ENCODE measurements at regions not wholly inside any gene's neighbourhood (a gene's known extent, or its start where the extent isn't known, plus 50 kb on each side); places are given as distances from the start of the nearest gene placed in this dataset.

- no peak for ATAC-seq
- H4K20me1 ChIP-seq (ENCODE audit: low read length) = no peaks in the 10 kb centered on the region
- no peaks in the 10 kb centered on the region for H3K36me3 ChIP-seq (ENCODE audit: low read depth, low read length)
- no peak for DNase-seq
- intact Hi-C loops (cut with micrococcal nuclease) = no loop called here
- no TSS peak for BruUV-seq (replicated peaks)
- no peak overlapping the region for H2AFZ ChIP-seq (ENCODE audit: low read length)
- H3K4me2 ChIP-seq (ENCODE audit: low read length) = no peak overlapping the region
- no peaks in the 10 kb centered on the region for H3K4me1 ChIP-seq (ENCODE audit: insufficient read depth, low read length)
- H3K27me3 ChIP-seq (ENCODE audit: low read length) = no peaks in the 10 kb centered on the region
- no peak for TF ChIP-seq EZH2 (IDR thresholded peaks at IDR 0.05; ENCODE audit: low read length, unreplicated experiment)
- TF ChIP-seq, protein P1, sequence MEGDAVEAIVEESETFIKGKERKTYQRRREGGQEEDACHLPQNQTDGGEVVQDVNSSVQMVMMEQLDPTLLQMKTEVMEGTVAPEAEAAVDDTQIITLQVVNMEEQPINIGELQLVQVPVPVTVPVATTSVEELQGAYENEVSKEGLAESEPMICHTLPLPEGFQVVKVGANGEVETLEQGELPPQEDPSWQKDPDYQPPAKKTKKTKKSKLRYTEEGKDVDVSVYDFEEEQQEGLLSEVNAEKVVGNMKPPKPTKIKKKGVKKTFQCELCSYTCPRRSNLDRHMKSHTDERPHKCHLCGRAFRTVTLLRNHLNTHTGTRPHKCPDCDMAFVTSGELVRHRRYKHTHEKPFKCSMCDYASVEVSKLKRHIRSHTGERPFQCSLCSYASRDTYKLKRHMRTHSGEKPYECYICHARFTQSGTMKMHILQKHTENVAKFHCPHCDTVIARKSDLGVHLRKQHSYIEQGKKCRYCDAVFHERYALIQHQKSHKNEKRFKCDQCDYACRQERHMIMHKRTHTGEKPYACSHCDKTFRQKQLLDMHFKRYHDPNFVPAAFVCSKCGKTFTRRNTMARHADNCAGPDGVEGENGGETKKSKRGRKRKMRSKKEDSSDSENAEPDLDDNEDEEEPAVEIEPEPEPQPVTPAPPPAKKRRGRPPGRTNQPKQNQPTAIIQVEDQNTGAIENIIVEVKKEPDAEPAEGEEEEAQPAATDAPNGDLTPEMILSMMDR (conservative IDR thresholded peaks at IDR 0.05; ENCODE audit: low read depth, low read length) = no peak
- no peak for TF ChIP-seq EZH2phosphoT487 (IDR thresholded peaks at IDR 0.05; ENCODE audit: borderline replicate concordance, low read length)
- no peaks in the 10 kb centered on the region for H3K9me2 ChIP-seq (replicated peaks; ENCODE audit: low read length)
- ChIA-PET CTCF (interaction anchor here (0.6 kb wide), 1 partner anchor 24 kb away, joined by 5 read pairs; no protein-coding TSS in a partner anchor), POLR2A (ENCODE audit: unreplicated experiment) (no interaction called here)
- no peak overlapping the region for H3K4me3 ChIP-seq (ENCODE audit: low read length)
- H3F3A ChIP-seq (ENCODE audit: low read length, unreplicated experiment) = no peaks in the 10 kb centered on the region
- H3K9me3 ChIP-seq (ENCODE audit: low read length) = no peaks in the 10 kb centered on the region
- no peak overlapping the region for H3K27ac ChIP-seq (ENCODE audit: low read length)
- no peak overlapping the region for H3K9ac ChIP-seq (ENCODE audit: low read length)
- no peaks in the 10 kb centered on the region for H3K79me2 ChIP-seq (ENCODE audit: low read length)
These were observed 141.8 kb upstream of the FHL2 start for GRCh38 chr2:105540642-105541041.

GRCh38 chr2:105539331-105539730 lies 140.5 kb upstream of the FHL2 start:
- no peak overlapping the region for H3K27ac ChIP-seq (ENCODE audit: low read length)
- DNase-seq (no peak), ATAC-seq (no peak)
- H2AFZ ChIP-seq (ENCODE audit: low read length) = no peak overlapping the region
- no peak overlapping the region for H3K4me3 ChIP-seq (ENCODE audit: low read length)
- BruUV-seq (replicated peaks) = no TSS peak
- no peaks in the 10 kb centered on the region for H3K9me3 ChIP-seq (ENCODE audit: low read length)
- TF ChIP-seq, protein P1 (conservative IDR thresholded peaks at IDR 0.05; ENCODE audit: low read depth, low read length) = no peak
- no peak for TF ChIP-seq EZH2 (IDR thresholded peaks at IDR 0.05; ENCODE audit: low read length, unreplicated experiment)
- no peak for TF ChIP-seq EZH2phosphoT487 (IDR thresholded peaks at IDR 0.05; ENCODE audit: borderline replicate concordance, low read length)
- no peaks in the 10 kb centered on the region for H4K20me1 ChIP-seq (ENCODE audit: low read length)
- H3K9me2 ChIP-seq (replicated peaks; ENCODE audit: low read length) = no peaks in the 10 kb centered on the region
- H3K36me3 ChIP-seq (ENCODE audit: low read depth, low read length) = no peaks in the 10 kb centered on the region
- H3K27me3 ChIP-seq (ENCODE audit: low read length) = no peaks in the 10 kb centered on the region
- intact Hi-C loops (cut with micrococcal nuclease) = no loop called here
- CTCF ChIA-PET = no interaction called here
- H3F3A ChIP-seq (ENCODE audit: low read length, unreplicated experiment) = no peaks in the 10 kb centered on the region
- H3K9ac ChIP-seq (ENCODE audit: low read length) = no peak overlapping the region
- H3K79me2 ChIP-seq (ENCODE audit: low read length) = no peaks in the 10 kb centered on the region
- H3K4me2 ChIP-seq (ENCODE audit: low read length) = no peak overlapping the region
- POLR2A ChIA-PET (ENCODE audit: unreplicated experiment) = no interaction called here
- no peaks in the 10 kb centered on the region for H3K4me1 ChIP-seq (ENCODE audit: insufficient read depth, low read length)

- ChIA-PET POLR2A (ENCODE audit: unreplicated experiment) (no interaction called here), CTCF (no interaction called here)
- Histone ChIP-seq H3K4me1 (ENCODE audit: insufficient read depth, low read length) (no peaks in the 10 kb centered on the region), H3K36me3 (ENCODE audit: low read depth, low read length) (no peaks in the 10 kb centered on the region), H3K79me2 (ENCODE audit: low read length) (no peaks in the 10 kb centered on the region), H3F3A (ENCODE audit: low read length, unreplicated experiment) (no peaks in the 10 kb centered on the region), H3K4me2 (ENCODE audit: low read length) (no peak overlapping the region), H2AFZ (ENCODE audit: low read length) (no peak overlapping the region), H3K9me3 (ENCODE audit: low read length) (no peaks in the 10 kb centered on the region), H3K27me3 (ENCODE audit: low read length) (no peaks in the 10 kb centered on the region), H3K9ac (ENCODE audit: low read length) (no peak overlapping the region), H4K20me1 (ENCODE audit: low read length) (no peaks in the 10 kb centered on the region), H3K27ac (ENCODE audit: low read length) (no peak overlapping the region), H3K9me2 (replicated peaks; ENCODE audit: low read length) (no peaks in the 10 kb centered on the region), H3K4me3 (ENCODE audit: low read length) (no peak overlapping the region)
- ATAC-seq (no peak), DNase-seq (no peak)
- TF ChIP-seq EZH2 (IDR thresholded peaks at IDR 0.05; ENCODE audit: low read length, unreplicated experiment) (no peak), EZH2phosphoT487 (IDR thresholded peaks at IDR 0.05; ENCODE audit: borderline replicate concordance, low read length) (no peak)
- TF ChIP-seq, protein P1 (conservative IDR thresholded peaks at IDR 0.05; ENCODE audit: low read depth, low read length) = no peak
- intact Hi-C loops (cut with micrococcal nuclease) = no loop called here
- BruUV-seq (replicated peaks) = no TSS peak
These were observed 140.0 kb upstream of the FHL2 start for GRCh38 chr2:105538840-105539239.

All from PC-3 (cell line).